Chondrocyte (in vitro differentiated cells): ENCODE measurements at regions not wholly inside any gene's neighbourhood (a gene's known extent, or its start where the extent isn't known, plus 50 kb on each side); places are given as distances from the start of the nearest gene placed in this dataset.
"Not testable (repeated sequence)": the region's sequence is repeated elsewhere in the genome, so short reads cannot be mapped to it uniquely, and the experiment has no call there.

ENCODE experiments used
- DNase-seq: peaks from one replicate; pipeline ENCODE4 v3.0.0; 2021; ENCODE audit warnings: mixed read lengths, low spot score
- H3K27ac Mint-ChIP-seq: one replicate; pipeline ENCODE4 v1.8.0; 2021; ENCODE audit warnings: mild to moderate bottlenecking, moderate library complexity, mixed read lengths; ENCODE audit not compliant: unreplicated experiment
- H3K27me3 Mint-ChIP-seq: 2 replicates; pipeline ENCODE4 v1.8.0; 2021; ENCODE audit warnings: low read depth, mixed read lengths
- H3K36me3 Mint-ChIP-seq: 2 replicates; pipeline ENCODE4 v1.8.0; 2021; ENCODE audit warnings: low read depth, mixed read lengths
- H3K4me1 Mint-ChIP-seq: 2 replicates; pipeline ENCODE4 v1.8.0; 2021; ENCODE audit warnings: low read depth, mild to moderate bottlenecking, mixed read lengths
- H3K4me3 Mint-ChIP-seq: one replicate; pipeline ENCODE4 v1.8.0; 2021; ENCODE audit warnings: mild to moderate bottlenecking, moderate library complexity, mixed read lengths; ENCODE audit not compliant: unreplicated experiment
- H3K9me3 Mint-ChIP-seq: 2 replicates; pipeline ENCODE4 v1.8.0; 2021; ENCODE audit warnings: low read depth, mixed read lengths
- CTCF ChIP-seq: fragments of 200-600 bp; sonication (generic); IDR thresholded peaks from 2 replicates; pipeline ENCODE4 v1.5.0; 2021; ENCODE audit warnings: antibody characterized with exemption, mild to moderate bottlenecking, moderate library complexity

- Mint-ChIP-seq H3K36me3 (peaks cover 9% of the 10 kb centered on the region), H3K27ac (no peak overlapping the region), H3K9me3 (peaks cover 24% of the 10 kb centered on the region)
Observed at GRCh38 chr3:145248928-145249327, 912.1 kb downstream of the PLOD2 start.

DNA sequence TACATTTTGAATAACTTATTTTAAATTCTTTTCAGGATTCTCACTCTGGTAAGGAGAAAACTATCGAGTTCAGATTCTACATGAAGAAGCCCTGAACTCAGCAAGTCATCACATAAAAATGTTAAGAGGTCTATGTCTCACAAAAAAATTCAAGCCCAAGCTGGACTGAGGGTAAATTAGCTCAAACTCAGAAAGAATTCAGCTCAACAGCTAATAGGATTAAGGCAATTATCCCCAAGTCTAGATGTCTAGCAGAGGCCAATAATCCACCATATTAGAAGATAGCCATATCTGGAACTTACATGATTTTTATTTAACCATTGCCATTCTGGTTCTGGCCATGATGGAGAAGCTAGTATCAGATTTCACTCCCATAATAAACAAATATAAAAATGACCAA lies 909.7 kb downstream of the PLOD2 start:
- no peak for TF ChIP-seq CTCF
- peaks cover 24% of the 10 kb centered on the region for H3K9me3 Mint-ChIP-seq
- H3K27ac Mint-ChIP-seq: no peak overlapping the region
- no peaks in the 10 kb centered on the region for H3K4me1 Mint-ChIP-seq
- H3K36me3 Mint-ChIP-seq: peaks cover 9% of the 10 kb centered on the region
- H3K4me3 Mint-ChIP-seq: no peak overlapping the region
- no peaks in the 10 kb centered on the region for H3K27me3 Mint-ChIP-seq
- DNase-seq: no peak

More at GRCh38 chr3:145248928-145249327, 912.1 kb downstream of the PLOD2 start:
- Mint-ChIP-seq H3K4me1 (peaks cover 8% of the 10 kb centered on the region), H3K27me3 (no peaks in the 10 kb centered on the region), H3K4me3 (no peak overlapping the region)
- no peak for TF ChIP-seq CTCF
- no peak for DNase-seq

- H3K4me3 Mint-ChIP-seq, H3K9me3 Mint-ChIP-seq, H3K4me1 Mint-ChIP-seq, H3K27ac Mint-ChIP-seq, H3K27me3 Mint-ChIP-seq, H3K36me3 Mint-ChIP-seq, DNase-seq: not testable (repeated sequence)
Observed at GRCh38 chr3:145257967-145258366, 903.0 kb downstream of the PLOD2 start.

- DNase-seq: peak; percentile 48
- TF ChIP-seq CTCF: no peak
- Mint-ChIP-seq H3K27me3 (no peaks in the 10 kb centered on the region), H3K9me3 (no peaks in the 10 kb centered on the region), H3K4me1 (no peaks in the 10 kb centered on the region), H3K4me3 (no peak overlapping the region), H3K27ac (no peak overlapping the region), H3K36me3 (no peaks in the 10 kb centered on the region)
Observed at GRCh38 chr3:145259166-145259880, 901.7 kb downstream of the PLOD2 start.

GRCh38 chr3:145263458-145263857 lies 897.5 kb downstream of the PLOD2 start:
- not testable (repeated sequence) for H3K27me3 Mint-ChIP-seq, H3K36me3 Mint-ChIP-seq, DNase-seq, H3K27ac Mint-ChIP-seq, H3K4me1 Mint-ChIP-seq, H3K4me3 Mint-ChIP-seq
- peaks cover 11% of the 10 kb centered on the region for H3K9me3 Mint-ChIP-seq

DNA sequence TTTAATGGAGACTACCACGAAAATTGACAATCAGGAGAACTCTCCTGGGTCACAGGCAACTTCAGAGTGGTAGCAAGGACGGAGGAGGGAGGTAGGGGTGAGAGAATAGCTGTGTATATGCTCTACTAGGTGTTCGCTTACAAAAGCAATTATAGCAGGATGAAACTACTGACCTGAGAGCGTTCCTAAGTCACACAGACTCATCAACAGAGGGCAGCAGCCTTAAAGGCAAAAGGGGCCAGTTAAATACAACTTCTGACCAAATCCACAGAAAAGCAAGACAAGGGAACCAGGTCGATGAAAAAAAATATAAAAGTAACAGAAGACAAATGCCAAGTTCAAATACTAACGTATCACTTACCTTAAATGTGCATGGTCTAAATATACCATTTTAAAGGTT lies 894.6 kb downstream of the PLOD2 start:
- Mint-ChIP-seq H3K27ac (no peak overlapping the region), H3K36me3 (no peaks in the 10 kb centered on the region), H3K27me3 (no peaks in the 10 kb centered on the region), H3K9me3 (peaks cover 11% of the 10 kb centered on the region), H3K4me3 (no peak overlapping the region), H3K4me1 (no peaks in the 10 kb centered on the region)
- no peak for DNase-seq
- TF ChIP-seq CTCF: no peak
